ENCODE measurements at regions not wholly inside any gene's neighbourhood (a gene's known extent, or its start where the extent isn't known, plus 50 kb on each side); places are given as distances from the start of the nearest gene placed in this dataset.
A peak's percentile ranks its signal among the peaks of the same experiment; 100 is the strongest.

- DNase-seq (ENCODE audit: low spot score), result no peak
Measured at GRCh38 chr3:72323773-72324172, 524.5 kb downstream of the SHQ1 start.

- peak; percentile 72 for DNase-seq (ENCODE audit: low spot score)
Measured at GRCh38 chr3:72322264-72322976, 525.8 kb downstream of the SHQ1 start.

GRCh38 chr3:72320955-72321303 is 527.3 kb downstream of the SHQ1 start:
- DNase-seq (ENCODE audit: low spot score), result no peak

- DNase-seq (ENCODE audit: low spot score), result no peak
Measured at GRCh38 chr3:72320095-72320954, 527.9 kb downstream of the SHQ1 start.

- peak; percentile 75 for DNase-seq (ENCODE audit: low spot score)
Measured at GRCh38 chr3:72319194-72320094, 528.8 kb downstream of the SHQ1 start.

- DNase-seq (ENCODE audit: low spot score), result no peak
Measured at GRCh38 chr3:72318504-72319193, 529.6 kb downstream of the SHQ1 start.

- no peak for DNase-seq (ENCODE audit: low spot score)
Measured at GRCh38 chr3:72317491-72317890, 530.8 kb downstream of the SHQ1 start.

- no peak for DNase-seq (ENCODE audit: low spot score)
Measured at GRCh38 chr3:72316501-72317279, 531.6 kb downstream of the SHQ1 start.

GRCh38 chr3:72313308-72313707 is 528.4 kb upstream of the PROK2 start:
- DNase-seq (ENCODE audit: low spot score), result no peak

GRCh38 chr3:72312339-72312738 is 527.4 kb upstream of the PROK2 start:
- DNase-seq (ENCODE audit: low spot score), result no peak

GRCh38 chr3:72311425-72311824 is 526.5 kb upstream of the PROK2 start:
- DNase-seq (ENCODE audit: low spot score), result no peak

GRCh38 chr3:72310419-72311380 is 525.8 kb upstream of the PROK2 start:
- DNase-seq (ENCODE audit: low spot score), result peak; percentile 70

- no peak for DNase-seq (ENCODE audit: low spot score)
Measured at GRCh38 chr3:72309661-72310418, 524.9 kb upstream of the PROK2 start.

GRCh38 chr3:72308641-72309040 is 523.7 kb upstream of the PROK2 start:
- DNase-seq (ENCODE audit: low spot score), result peak; percentile 79

GRCh38 chr3:72307438-72308115 is 522.6 kb upstream of the PROK2 start:
- DNase-seq (ENCODE audit: low spot score), result no peak

- DNase-seq (ENCODE audit: low spot score), result no peak
Measured at GRCh38 chr3:72306800-72307341, 521.9 kb upstream of the PROK2 start.

GRCh38 chr3:72303926-72304325 is 519.0 kb upstream of the PROK2 start:
- DNase-seq (ENCODE audit: low spot score), result no peak

GRCh38 chr3:72301779-72302178 is 516.8 kb upstream of the PROK2 start:
- DNase-seq (ENCODE audit: low spot score), result no peak
